GM12892 (cell line): ENCODE measurements at regions not wholly inside any gene's neighbourhood (a gene's known extent, or its start where the extent isn't known, plus 50 kb on each side); places are given as distances from the start of the nearest gene placed in this dataset.

Source experiments
- POLR2A ChIP-seq: IDR thresholded peaks from 2 replicates; pipeline ENCODE4 v1.6.1; 2011; ENCODE audit warnings: low read depth, low read length, control low read depth
- POLR2AphosphoS5 ChIP-seq: IDR thresholded peaks from 2 replicates; pipeline ENCODE4 v1.6.1; 2011; ENCODE audit warnings: low read depth, low read length, control low read depth

DNA sequence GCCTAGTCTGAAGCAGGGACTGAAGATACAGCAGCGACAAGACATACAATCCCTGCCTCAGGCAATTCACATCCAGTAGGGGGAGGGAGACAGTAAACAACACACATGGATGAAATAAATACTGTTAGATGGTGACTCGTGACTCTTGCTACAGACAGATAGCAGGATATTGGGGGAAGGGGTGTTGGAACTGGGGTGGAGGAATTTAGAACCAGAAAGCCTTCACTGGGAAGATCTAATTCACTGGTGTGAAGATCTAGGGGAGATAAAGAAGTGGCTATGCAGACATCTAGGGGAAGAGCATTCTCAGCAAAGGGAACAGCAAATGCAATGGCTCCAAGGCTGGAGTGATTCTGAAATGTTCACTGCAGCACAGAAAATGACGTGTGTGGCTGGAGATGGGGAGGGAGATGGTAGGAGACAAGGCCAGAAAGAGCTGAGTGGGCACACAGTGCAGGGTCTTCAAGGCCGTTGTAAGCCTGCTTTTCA is 52.6 kb upstream of the TMEM163 start:
- TF ChIP-seq POLR2AphosphoS5 (no peak), POLR2A (no peak)
